H1 (cell line): ENCODE measurements at regions not wholly inside any gene's neighbourhood (a gene's known extent, or its start where the extent isn't known, plus 50 kb on each side); places are given as distances from the start of the nearest gene placed in this dataset.

Experiments
- CHD7 ChIP-seq: fragments of 300-600 bp; sonication (generic); IDR thresholded peaks from 2 replicates; pipeline ENCODE4 v1.7.1; 2012; ENCODE audit warnings: low read length, moderate library complexity, mild to moderate bottlenecking, inconsistent platforms; ENCODE audit not compliant: insufficient replicate concordance

GRCh38 chr4:117293784-117294183 lies 208.4 kb upstream of the TRAM1L1 start (continued):
- TF ChIP-seq CHD7 = no peak
